ENCODE measurements at regions not wholly inside any gene's neighbourhood (a gene's known extent, or its start where the extent isn't known, plus 50 kb on each side); places are given as distances from the start of the nearest gene placed in this dataset.

GRCh38 chr2:181786371-181787228 is 104.9 kb upstream of the ITPRID2 start:
- WGBS, 2 donors = 92 to 96% methylated on average over 4 of the region's 4 CpGs
- intact Hi-C loops (cut with DNase I) = no loop called here
- ATAC-seq = no peak

GRCh38 chr2:181787310-181788048 is 104.1 kb upstream of the ITPRID2 start:
- TF ChIP-seq CTCF (IDR thresholded peaks at IDR 0.05) = no peak
- TF ChIP-seq POLR2A (IDR thresholded peaks at IDR 0.05) = no peak
- no peak overlapping the region for H3K27ac ChIP-seq
- H3K27me3 ChIP-seq = no peaks in the 10 kb centered on the region
- H3K9me3 ChIP-seq = no peaks in the 10 kb centered on the region
- no peak for DNase-seq
- no peak for ATAC-seq
- no peak overlapping the region for H3K4me3 ChIP-seq
- intact Hi-C loops (cut with DNase I) = no loop called here
- WGBS, 2 donors = 85 to 86% methylated on average over 3 of the region's 3 CpGs
- no peaks in the 10 kb centered on the region for H3K36me3 ChIP-seq (replicated peaks in 1 of 2; ENCODE audit: insufficient read depth in 1 of 2, low read depth in 2 of 2)
- peaks cover 39% of the 10 kb centered on the region for H3K4me1 ChIP-seq

More at GRCh38 chr2:181786371-181787228, 104.9 kb upstream of the ITPRID2 start:
- Histone ChIP-seq H3K27ac (no peak overlapping the region), H3K36me3 (replicated peaks in 1 of 2; ENCODE audit: insufficient read depth in 1 of 2, low read depth in 2 of 2) (no peaks in the 10 kb centered on the region), H3K9me3 (no peaks in the 10 kb centered on the region), H3K4me1 (peaks cover 36% of the 10 kb centered on the region), H3K27me3 (no peaks in the 10 kb centered on the region), H3K4me3 (no peak overlapping the region)
- TF ChIP-seq CTCF (IDR thresholded peaks at IDR 0.05) (no peak), POLR2A (IDR thresholded peaks at IDR 0.05) (no peak)
- DNase-seq = no peak

GRCh38 chr2:181788897-181789555 is 102.5 kb upstream of the ITPRID2 start:
- no peak for DNase-seq
- WGBS, 2 donors = 89 to 99% methylated on average over 3 of the region's 3 CpGs
- no peak for ATAC-seq
- intact Hi-C loops (cut with DNase I) = no loop called here
- H3K36me3 ChIP-seq (replicated peaks in 1 of 2; ENCODE audit: insufficient read depth in 1 of 2, low read depth in 2 of 2) = no peaks in the 10 kb centered on the region
- peaks cover 34% of the 10 kb centered on the region for H3K4me1 ChIP-seq
- H3K27ac ChIP-seq = peak overlapping the region in 1 of 4 donors; percentile 0
- TF ChIP-seq POLR2A (IDR thresholded peaks at IDR 0.05) (no peak), CTCF (IDR thresholded peaks at IDR 0.05) (no peak)
- no peak overlapping the region for H3K4me3 ChIP-seq
- H3K27me3 ChIP-seq = no peaks in the 10 kb centered on the region
- no peaks in the 10 kb centered on the region for H3K9me3 ChIP-seq

GRCh38 chr2:181789827-181790448 is 101.6 kb upstream of the ITPRID2 start:
- WGBS, 2 donors = 58 to 66% methylated on average over 4 of the region's 4 CpGs
- Histone ChIP-seq H3K4me1 (peaks cover 28% of the 10 kb centered on the region), H3K9me3 (no peaks in the 10 kb centered on the region), H3K27ac (peak overlapping the region in 1 of 4 donors; percentile 53), H3K27me3 (no peaks in the 10 kb centered on the region), H3K4me3 (no peak overlapping the region), H3K36me3 (replicated peaks in 1 of 2; ENCODE audit: insufficient read depth in 1 of 2, low read depth in 2 of 2) (no peaks in the 10 kb centered on the region)
- intact Hi-C loops (cut with DNase I) = no loop called here
- ATAC-seq = no peak
- no peak for DNase-seq
- TF ChIP-seq CTCF (IDR thresholded peaks at IDR 0.05) (no peak), POLR2A (IDR thresholded peaks at IDR 0.05) (no peak)
